OCI-M1 (cell line): ENCODE measurements at regions not wholly inside any gene's neighbourhood (a gene's known extent, or its start where the extent isn't known, plus 50 kb on each side); places are given as distances from the start of the nearest gene placed in this dataset.
"Not testable (repeated sequence)": the region's sequence is repeated elsewhere in the genome, so short reads cannot be mapped to it uniquely, and the experiment has no call there.

Experiments used
- DNase-seq: peaks from one replicate; lab custom pipeline; 2025; lab: John Stamatoyannopoulos, UW

GRCh38 chrX:143935601-143936000 is 51.7 kb downstream of the UBE2NL start:
- DNase-seq = no peak

- DNase-seq = no peak
Measured at GRCh38 chrX:143940119-143940518, 56.2 kb downstream of the UBE2NL start.

- no peak for DNase-seq
Measured at GRCh38 chrX:143945171-143945570, 61.3 kb downstream of the UBE2NL start.

- DNase-seq = no peak
Measured at GRCh38 chrX:143964549-143964948, 80.7 kb downstream of the UBE2NL start.

GRCh38 chrX:143988356-143988755 is 104.5 kb downstream of the UBE2NL start:
- DNase-seq = no peak

- no peak for DNase-seq
Measured at GRCh38 chrX:143994206-143994605, 110.3 kb downstream of the UBE2NL start.

- no peak for DNase-seq
Measured at GRCh38 chrX:143998261-143998660, 114.4 kb downstream of the UBE2NL start.

GRCh38 chrX:144006811-144007210 is 122.9 kb downstream of the UBE2NL start:
- DNase-seq = no peak

- DNase-seq = no peak
Measured at GRCh38 chrX:144040793-144041192, 156.9 kb downstream of the UBE2NL start.

GRCh38 chrX:144042271-144042670 is 158.4 kb downstream of the UBE2NL start:
- DNase-seq = no peak

- no peak for DNase-seq
Measured at GRCh38 chrX:144075432-144075831, 191.6 kb downstream of the UBE2NL start.

GRCh38 chrX:144082237-144082636 is 198.4 kb downstream of the UBE2NL start:
- DNase-seq = not testable (repeated sequence)

- not testable (repeated sequence) for DNase-seq
Measured at GRCh38 chrX:144089674-144090073, 205.8 kb downstream of the UBE2NL start.

- not testable (repeated sequence) for DNase-seq
Measured at GRCh38 chrX:144092116-144092515, 208.2 kb downstream of the UBE2NL start.

GRCh38 chrX:144119490-144119889 is 235.6 kb downstream of the UBE2NL start:
- DNase-seq = not testable (repeated sequence)

- DNase-seq = not testable (repeated sequence)
Measured at GRCh38 chrX:144121566-144121965, 237.7 kb downstream of the UBE2NL start.

GRCh38 chrX:144127570-144128169 is 243.8 kb downstream of the UBE2NL start:
- not testable (repeated sequence) for DNase-seq

GRCh38 chrX:144129511-144129910 is 245.6 kb downstream of the UBE2NL start:
- DNase-seq = not testable (repeated sequence)

- not testable (repeated sequence) for DNase-seq
Measured at GRCh38 chrX:144130507-144130906, 246.6 kb downstream of the UBE2NL start.

GRCh38 chrX:144131080-144131479 is 247.2 kb downstream of the UBE2NL start:
- not testable (repeated sequence) for DNase-seq

- DNase-seq = not testable (repeated sequence)
Measured at GRCh38 chrX:144134448-144135119, 250.7 kb downstream of the UBE2NL start.

GRCh38 chrX:144154474-144154873 is 270.6 kb downstream of the UBE2NL start:
- not testable (repeated sequence) for DNase-seq

- not testable (repeated sequence) for DNase-seq
Measured at GRCh38 chrX:144185197-144185596, 301.3 kb downstream of the UBE2NL start.

- DNase-seq = not testable (repeated sequence)
Measured at GRCh38 chrX:144188489-144188888, 304.6 kb downstream of the UBE2NL start.
